GM19397 (cell line): ENCODE measurements at regions not wholly inside any gene's neighbourhood (a gene's known extent, or its start where the extent isn't known, plus 50 kb on each side); places are given as distances from the start of the nearest gene placed in this dataset.

Experiments used
- ATAC-seq: cut with Tn5 transposase; IDR thresholded peaks from one replicate; pipeline ENCODE4 v1.9.1; 2021; ENCODE audit warnings: mild to moderate bottlenecking, moderate library complexity; ENCODE audit not compliant: unreplicated experiment

GRCh38 chr3:95407709-95408463 is 1345.0 kb downstream of the NSUN3 start:
- ATAC-seq, result no peak

- ATAC-seq, result no peak
Observed at GRCh38 chr3:95408464-95408862, 1345.6 kb downstream of the NSUN3 start.

DNA sequence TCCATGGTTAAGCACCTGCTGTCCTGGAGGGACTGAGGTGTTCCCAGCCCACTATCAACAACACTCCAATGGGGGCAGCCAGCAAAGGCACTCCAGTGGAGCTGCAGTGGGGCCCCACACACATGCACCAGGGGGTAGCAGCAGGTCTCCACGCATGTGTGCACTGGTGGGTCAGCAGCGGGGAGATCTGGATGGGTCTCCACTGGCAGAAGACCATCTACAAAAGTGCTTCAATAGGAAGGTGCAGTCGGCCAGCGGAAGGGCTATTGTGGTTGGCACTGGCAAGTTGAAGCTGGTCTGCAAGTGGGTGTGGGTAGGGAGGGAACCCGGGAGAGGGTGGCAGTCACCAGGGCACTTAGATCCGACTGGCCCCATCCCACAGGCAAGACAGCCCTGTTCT is 1355.4 kb downstream of the NSUN3 start:
- ATAC-seq, result no peak

DNA sequence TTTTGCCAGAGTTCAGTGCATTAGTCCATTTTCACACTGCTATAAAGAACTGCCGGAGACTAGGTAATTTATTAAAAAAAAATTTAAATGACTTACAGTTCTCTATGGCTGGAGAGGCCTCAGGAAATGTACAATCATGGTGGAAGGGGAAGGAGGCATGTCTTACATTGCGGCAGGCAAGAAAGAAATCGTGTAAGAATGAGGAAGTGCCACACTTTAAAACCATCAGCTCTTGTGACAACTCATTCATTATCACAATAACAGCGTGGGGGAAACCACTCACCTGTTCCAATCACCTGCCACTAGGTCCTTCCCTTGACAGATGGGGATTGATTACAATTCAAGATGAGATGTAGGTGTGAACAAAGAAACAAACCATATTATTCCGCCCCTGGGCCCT is 1361.4 kb downstream of the NSUN3 start:
- ATAC-seq, result no peak

- ATAC-seq, result no peak
Observed at GRCh38 chr3:95434491-95434890, 1371.6 kb downstream of the NSUN3 start.

DNA sequence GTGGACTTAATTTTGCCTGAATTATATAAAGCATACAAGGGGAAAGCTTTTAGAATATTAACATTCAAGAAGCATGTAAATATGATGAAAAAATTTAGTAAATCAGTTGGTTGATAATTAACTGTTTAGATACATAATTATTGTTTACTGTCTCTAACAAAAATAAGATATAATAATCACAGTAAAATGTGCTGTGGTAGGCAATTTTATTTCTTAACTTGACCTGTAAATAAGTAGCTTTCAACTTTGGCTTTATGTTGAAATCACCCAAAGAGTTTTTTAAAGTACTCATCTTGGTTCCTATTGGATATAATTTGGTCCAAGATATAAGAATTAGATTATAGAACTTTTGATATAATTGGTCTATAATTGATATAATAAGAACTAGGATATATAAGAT is 1374.5 kb downstream of the NSUN3 start:
- no peak for ATAC-seq

- no peak for ATAC-seq
Observed at GRCh38 chr3:95438274-95438673, 1375.4 kb downstream of the NSUN3 start.

GRCh38 chr3:95442766-95443165 is 1371.6 kb upstream of the EPHA6 start:
- no peak for ATAC-seq

DNA sequence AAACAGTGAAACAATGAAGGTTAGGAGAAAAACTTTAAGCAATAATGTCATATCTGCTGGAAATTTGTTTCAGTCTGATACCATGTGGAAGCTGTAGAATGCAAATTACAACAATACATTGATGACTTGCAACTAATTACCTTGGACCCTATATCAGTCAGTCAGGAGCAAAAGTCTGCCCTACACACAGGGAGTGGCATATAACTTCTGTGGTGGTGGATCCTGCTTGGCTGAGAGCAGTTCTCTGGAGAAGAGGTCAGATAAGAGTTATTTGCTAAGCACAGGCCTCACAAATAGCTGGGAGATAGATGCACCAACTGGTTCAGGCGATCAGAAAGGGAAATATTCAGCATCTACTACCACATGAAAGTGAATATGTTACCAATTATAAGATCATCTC is 1364.6 kb upstream of the EPHA6 start:
- no peak for ATAC-seq

- no peak for ATAC-seq
Observed at GRCh38 chr3:95453242-95453641, 1361.2 kb upstream of the EPHA6 start.

DNA sequence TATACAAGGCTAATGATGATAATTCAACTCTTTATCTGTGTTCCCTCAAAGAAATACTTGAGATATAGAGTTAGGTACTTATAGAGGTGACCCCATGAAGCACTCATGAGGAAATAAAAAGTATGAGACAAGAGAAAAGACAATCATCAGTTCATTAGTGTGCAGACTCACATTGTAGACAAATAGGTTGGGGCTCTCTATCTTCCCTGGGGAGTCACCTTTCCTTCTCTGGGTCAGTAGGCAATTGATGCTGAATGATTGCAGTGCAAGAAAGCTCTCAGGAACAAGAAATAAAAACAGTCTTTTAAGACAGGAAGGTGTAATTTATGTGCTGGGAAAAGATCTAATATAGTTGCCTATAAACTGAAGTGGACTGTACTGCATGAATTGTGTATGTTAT is 1357.6 kb upstream of the EPHA6 start:
- no peak for ATAC-seq

DNA sequence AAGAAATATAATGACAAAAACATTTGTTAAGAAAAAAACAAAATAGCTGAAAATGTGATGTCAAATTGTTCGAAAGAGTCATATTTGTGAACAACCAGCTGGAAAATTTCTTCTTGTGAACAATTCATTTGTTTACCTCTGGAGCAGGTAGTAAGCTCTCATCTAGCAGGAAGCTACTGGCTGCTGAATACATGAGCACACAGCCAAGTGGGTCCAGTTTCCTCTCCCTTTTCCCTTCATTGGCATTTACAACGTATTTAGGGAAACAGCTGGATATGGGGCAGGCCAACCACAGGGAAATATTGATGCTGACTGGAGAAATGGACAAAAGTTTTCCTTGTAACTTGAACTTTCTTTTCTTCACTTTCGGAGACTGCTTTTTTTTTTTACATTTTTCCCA is 1354.7 kb upstream of the EPHA6 start:
- ATAC-seq, result no peak

DNA sequence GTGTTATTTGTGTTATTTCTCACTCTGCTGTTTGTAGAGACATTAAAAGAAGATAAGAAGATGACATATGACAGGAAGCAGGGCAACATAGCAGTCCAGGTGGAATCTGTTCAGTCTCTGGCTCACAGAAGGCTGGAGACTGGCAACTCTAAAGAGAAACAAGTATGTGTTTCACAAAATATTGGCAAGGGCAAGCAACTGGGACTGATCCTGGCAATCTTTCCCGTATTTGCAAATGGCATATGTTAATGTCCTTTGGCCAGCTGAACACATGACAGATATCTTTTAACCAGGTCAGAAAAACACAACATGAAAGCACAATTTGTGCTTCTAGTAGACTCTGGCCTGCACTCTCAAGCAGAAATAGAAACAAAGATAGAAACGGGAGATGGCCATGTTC is 1354.1 kb upstream of the EPHA6 start:
- ATAC-seq, result no peak

- ATAC-seq, result no peak
Observed at GRCh38 chr3:95462161-95462560, 1352.2 kb upstream of the EPHA6 start.

DNA sequence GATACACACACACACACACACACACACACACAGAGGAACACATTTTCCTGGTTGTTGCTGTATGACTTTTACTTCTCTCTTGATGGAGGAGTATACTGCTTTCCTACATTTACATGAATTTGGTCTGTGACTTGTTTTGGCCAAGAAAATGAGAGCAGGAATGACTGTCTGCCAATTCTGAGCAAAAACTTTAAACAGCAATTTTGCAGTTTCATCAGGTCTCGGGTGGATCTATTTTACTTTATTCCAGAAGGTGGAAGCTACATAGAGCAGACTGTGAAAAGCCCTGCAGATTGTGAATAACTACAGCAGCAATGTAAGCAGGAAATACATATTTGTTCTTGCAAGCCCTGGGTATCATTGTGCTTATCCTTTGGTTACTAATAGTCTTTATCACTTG is 1350.0 kb upstream of the EPHA6 start:
- ATAC-seq, result no peak

DNA sequence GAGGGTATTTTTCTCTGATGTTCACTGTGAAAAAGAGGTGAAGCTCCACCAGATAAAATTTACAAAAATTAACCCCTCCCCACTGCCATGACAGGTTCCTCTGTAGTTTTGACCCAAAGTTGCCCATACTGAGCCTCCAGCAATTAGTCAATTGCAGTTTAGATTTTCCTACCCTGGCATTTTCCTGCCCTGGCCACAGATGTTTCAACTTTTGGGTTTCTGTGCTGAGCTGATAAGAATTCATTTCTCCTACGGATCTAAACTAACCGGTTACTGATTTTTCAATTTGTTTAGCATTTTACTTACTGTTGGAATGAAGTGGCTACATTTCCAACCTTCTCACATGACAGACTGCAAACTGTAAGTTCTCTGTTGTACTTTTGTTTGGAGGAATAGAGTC is 1346.1 kb upstream of the EPHA6 start:
- ATAC-seq, result no peak

DNA sequence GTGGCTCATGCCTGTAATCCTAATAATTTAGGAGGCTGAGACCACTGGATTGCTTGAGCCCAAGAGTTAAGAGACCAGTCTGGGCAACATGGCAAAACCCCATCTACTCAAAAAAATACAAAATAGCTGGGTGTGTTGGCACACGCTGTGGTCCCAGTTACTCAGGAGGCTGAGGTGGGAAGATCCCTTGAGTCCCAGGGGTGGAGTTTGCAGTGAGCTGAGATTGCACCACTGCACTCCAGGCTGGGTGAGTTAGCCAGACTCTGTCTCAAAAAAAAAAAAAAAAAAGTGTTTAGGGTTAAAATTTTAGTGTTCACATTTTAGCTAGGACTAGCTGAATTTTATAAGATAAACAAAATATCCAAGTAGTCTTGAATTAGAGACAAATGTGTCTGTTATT is 1340.1 kb upstream of the EPHA6 start:
- ATAC-seq, result no peak

GRCh38 chr3:95476534-95476933 is 1337.9 kb upstream of the EPHA6 start:
- ATAC-seq, result no peak

DNA sequence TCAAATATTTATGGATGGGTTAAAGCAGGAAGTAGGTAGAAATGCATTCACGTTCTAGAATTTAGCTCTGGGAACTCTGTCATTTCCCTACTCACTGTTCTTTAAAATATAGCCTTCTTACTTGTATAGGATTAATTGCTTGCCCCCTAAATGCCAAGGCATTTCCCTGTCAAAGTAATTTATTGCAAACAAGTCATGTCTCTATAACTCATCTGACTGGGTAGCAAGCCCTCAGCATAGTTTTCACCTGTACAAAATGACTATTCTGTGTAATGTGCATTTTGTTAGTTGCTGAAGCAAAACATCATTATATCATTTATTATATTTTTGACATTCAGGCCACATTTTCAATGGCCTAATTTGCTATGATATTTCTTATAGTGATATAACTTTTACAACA is 1308.2 kb upstream of the EPHA6 start:
- no peak for ATAC-seq

DNA sequence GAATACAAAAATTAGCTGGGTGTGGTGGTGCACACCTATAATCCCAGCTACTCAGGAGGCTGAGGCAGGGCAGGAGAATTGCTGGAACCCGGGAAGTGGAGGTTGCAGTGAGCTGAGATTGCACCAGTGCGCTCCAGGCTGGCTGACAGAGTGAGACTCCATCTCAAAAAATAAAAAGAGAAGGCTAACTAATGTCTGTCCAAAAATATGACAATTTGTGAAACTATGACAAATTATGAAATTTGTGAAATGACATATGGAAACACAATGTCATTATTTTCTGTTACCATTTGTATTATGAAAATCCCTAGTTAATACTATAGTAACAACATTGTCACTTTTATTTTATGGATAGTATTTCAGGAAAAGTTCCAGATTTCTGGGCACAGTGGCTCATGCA is 1306.3 kb upstream of the EPHA6 start:
- ATAC-seq, result no peak

DNA sequence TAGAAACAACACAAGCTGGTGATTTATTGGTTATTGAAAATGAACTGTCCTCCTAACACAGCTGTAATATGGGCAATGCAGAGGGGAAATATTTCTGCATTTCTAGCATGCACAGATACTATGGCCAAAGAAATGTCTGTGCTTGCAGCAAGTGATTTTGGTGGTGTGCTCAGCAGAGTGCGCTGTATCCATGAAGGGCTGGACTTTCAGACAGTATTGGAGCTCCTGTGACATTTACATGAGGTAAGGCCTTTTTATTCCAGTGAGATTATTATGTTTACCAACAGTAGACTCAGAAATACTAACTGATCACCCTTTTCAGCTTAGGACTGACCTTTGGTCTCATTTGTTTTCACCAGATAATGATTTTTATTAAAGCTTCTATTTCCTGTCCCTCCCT is 1302.6 kb upstream of the EPHA6 start:
- no peak for ATAC-seq

- ATAC-seq, result no peak
Observed at GRCh38 chr3:95514260-95514659, 1300.1 kb upstream of the EPHA6 start.

- no peak for ATAC-seq
Observed at GRCh38 chr3:95521396-95521795, 1293.0 kb upstream of the EPHA6 start.
